Urothelium cell line (cell line): ENCODE measurements at regions not wholly inside any gene's neighbourhood (a gene's known extent, or its start where the extent isn't known, plus 50 kb on each side); places are given as distances from the start of the nearest gene placed in this dataset.
"Not testable (repeated sequence)": the region's sequence is repeated elsewhere in the genome, so short reads cannot be mapped to it uniquely, and the experiment has no call there.

Source experiments
- DNase-seq: peaks from one replicate; pipeline ENCODE4 v3.0.0; 2011; ENCODE audit warnings: low spot score, mixed read lengths
- FAIRE-seq: peaks from 2 replicates; lab custom pipeline; 2011; peaks lifted over from hg19 to GRCh38; lab: Jason Lieb, UNC

DNA sequence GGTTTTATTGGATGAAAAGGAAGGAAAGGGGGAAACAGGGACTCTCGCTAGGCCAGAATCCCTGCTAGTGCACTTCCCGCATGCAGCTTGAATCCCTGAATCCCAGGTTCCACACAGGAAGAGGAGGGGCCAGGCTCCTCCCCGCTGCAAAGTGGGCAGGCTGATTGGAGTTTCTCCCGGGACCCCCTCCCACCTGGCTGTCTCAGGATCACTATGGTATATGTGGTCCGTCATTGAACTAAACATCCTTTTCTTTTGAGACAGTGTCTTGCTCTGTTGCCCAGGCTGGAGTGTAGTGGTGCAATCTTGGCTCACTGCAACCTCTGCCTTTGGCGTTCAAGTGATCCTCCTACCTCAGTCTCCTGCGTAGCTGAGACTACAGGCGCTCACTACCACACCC, 70.7 kb downstream of the FAM50B start:
- FAIRE-seq (no peak), DNase-seq (no peak)

GRCh38 chr6:3920321-3920720, 71.1 kb downstream of the FAM50B start:
- DNase-seq (no peak), FAIRE-seq (no peak)

GRCh38 chr6:3921663-3922062, 72.5 kb downstream of the FAM50B start:
- FAIRE-seq = no peak

GRCh38 chr6:3922619-3923018, 73.4 kb downstream of the FAM50B start:
- not testable (repeated sequence) for FAIRE-seq, DNase-seq

More at GRCh38 chr6:3921663-3922062, 72.5 kb downstream of the FAM50B start:
- no peak for DNase-seq

DNA sequence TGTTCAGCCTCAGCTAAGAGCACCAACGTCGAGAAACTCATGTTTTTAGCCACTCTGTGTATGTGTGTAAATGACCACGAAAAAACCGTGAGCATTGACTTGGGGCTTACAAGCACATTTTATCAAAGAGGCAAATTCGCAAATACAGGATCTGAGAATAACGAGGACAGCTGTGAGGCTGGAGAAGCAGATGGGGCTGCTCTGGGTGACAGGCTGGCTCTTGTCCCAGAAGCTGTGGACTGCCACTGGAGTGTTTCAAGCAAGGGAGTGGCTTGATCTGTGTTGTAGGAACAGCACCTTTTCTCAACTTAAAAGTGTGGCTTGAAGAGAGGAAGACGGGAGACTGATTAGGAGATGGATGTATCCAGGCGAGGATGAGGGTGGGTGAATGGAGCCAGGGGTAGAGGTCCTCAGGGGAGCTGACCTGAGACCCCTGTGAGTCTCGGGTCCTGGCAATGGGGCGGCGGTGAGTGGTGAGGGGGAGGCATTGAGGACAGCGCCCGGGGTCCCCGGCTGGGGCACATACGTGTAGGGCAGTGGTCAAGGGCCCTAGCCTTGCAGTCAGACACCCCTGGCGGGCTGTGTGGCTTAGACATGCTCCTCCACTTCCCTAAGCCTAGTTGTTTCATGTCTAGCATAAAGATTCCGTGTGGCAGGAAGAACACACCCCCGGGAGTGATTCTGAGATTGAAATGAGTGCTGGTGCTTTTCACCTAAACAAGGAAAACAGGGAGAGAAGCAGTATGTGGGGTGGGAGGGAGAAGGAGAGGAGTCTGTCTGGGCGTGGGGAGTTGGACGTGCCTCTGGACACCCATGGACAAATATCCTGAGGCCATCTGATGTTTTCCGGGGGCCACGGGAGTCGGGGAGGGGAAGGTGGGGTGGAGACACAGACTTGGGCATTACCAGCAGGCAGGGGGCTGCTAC, 76.3 kb downstream of the FAM50B start:
- DNase-seq, FAIRE-seq: not testable (repeated sequence)

- DNase-seq (peak; percentile 25), FAIRE-seq (no peak)
Measured at GRCh38 chr6:3926150-3926482, 76.9 kb downstream of the FAM50B start.

DNA sequence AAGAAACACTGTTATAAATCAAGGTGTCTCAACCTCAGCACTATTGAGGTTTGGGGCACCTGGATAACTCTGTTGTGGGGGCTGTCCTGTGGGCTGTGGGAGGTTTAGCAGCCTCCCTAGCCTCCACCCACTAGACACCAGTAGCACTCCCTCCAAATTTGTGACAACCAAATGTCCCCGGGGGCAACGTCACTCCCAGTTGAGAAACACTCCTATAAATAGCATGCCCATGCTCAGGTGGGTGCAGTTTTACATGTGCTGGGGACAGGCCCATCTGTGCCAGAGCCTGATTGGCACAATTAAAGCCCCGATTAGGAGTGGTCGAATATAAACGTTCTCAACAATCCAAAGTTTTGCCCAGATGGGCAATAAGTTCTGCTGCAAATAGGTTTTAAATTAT, 78.9 kb downstream of the FAM50B start:
- DNase-seq (no peak), FAIRE-seq (no peak)

DNA sequence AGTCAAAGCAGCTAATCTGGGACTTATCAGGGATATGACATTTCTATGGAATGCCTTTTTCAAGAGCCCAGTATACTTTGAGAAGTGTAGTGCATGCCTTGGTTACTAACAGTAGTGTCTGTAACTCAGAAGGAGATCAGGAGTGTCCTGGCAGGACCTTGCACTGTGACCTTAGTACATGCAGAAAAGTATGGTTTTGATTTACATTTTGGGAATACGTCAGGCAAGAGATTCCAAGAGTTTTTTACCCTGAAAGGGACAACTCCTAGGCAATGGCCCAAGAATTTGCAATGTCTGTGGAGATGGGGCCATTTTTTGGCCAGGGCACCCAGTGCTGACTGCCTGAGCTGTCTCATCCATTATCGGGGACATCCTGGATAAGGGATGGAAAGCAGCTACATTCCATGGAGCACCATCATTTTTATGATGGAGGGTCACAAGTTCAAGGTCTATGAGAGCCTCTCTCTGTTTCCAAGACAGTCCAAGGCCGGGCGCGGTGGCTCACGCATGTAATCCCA, 80.2 kb downstream of the FAM50B start:
- FAIRE-seq (no peak), DNase-seq (no peak)

DNA sequence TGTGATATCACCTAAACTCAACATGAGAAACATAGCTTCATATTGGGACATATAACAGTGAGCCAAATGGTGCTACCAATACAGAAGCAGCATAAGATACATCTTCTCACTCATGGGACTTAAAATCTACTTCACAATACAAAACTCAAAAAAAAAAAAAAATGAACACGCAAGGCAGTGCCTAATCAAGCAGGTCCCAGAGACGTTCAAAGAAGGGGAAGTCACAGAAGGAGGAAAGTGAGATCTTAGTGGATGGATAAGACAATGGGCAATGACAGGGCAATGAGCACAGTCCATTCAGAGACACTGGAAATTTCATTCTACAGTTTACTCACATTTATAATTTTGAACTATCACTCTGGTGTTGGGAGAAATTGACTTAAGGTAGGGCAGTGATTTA, 88.3 kb downstream of the FAM50B start:
- no peak for DNase-seq
- no peak for FAIRE-seq

DNA sequence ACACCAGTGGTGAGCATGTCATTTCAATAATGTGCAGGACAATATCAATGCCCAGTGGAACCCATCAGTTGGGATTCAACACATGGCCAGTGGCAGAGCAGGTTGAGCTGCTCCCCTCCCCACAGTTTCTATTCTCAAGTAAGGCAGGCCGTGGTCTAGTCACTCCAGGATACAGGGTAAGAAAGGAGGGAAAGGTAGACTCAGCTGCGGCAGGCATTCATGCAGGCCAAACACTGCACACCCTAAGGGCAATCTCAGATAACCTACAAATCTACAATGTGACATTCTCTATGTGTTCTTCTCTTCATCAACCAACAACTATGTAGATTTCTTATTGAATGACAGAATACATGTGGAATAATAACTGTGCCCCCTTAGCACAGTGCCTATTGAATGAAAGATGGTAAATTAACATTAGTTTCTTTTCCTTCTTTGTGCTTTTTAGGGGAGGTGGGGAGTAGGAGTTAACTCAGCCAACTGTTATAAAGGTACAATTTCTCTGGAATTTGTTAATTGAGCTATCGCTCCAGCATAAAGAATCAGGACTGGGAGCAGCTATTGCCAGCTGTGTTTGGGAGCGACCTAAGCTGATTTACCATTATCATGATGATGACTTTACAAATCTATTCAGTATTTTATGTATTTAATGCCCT, 89.7 kb downstream of the FAM50B start:
- DNase-seq (no peak), FAIRE-seq (no peak)

GRCh38 chr6:3939368-3939958, 90.3 kb downstream of the FAM50B start:
- DNase-seq = no peak
- no peak for FAIRE-seq

DNA sequence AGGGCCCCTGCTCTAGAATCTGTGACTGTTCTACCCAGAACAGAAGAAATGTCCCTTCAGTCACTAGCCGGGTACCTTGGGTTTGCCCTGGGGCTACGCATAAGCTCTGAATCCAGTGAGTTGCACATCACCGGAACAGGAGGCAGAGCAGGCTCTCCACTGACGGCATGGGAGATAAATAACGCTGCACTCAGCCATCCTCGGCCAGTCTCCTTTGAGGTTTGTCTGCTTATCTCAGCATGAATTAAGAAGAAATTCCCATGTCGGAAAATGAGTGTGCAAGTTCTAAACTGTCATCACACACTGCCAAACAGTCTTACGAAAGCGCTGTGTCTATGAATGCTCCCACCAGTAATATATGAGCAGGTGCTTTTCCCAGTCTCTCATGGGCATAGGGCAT, 90.8 kb downstream of the FAM50B start:
- FAIRE-seq = no peak
- DNase-seq = no peak

GRCh38 chr6:3940703-3941102, 91.5 kb downstream of the FAM50B start:
- FAIRE-seq (no peak), DNase-seq (no peak)

DNA sequence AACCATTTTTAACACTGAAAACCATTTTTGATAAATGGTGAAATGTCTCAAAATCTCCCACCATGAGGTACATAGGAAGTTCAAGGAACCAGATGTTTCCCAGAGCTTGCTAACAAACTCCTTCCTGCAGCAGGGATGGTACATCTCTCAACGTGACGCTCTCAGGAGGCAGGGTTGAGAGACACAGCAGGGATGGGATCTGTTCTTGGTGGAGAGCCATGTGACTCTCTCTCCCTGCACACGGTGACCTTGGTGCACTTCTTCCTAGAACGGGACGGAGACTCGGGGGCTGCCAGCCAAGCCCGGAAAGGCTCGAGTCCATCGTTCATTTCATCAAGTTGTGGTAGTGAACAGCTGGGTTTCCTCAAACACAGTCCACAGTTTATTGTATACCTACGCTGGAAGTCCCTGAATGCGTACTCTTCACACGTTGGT, 94.2 kb downstream of the FAM50B start:
- DNase-seq (no peak), FAIRE-seq (no peak)

- FAIRE-seq (no peak), DNase-seq (no peak)
Measured at GRCh38 chr6:3944246-3944645, 95.1 kb downstream of the FAM50B start.

DNA sequence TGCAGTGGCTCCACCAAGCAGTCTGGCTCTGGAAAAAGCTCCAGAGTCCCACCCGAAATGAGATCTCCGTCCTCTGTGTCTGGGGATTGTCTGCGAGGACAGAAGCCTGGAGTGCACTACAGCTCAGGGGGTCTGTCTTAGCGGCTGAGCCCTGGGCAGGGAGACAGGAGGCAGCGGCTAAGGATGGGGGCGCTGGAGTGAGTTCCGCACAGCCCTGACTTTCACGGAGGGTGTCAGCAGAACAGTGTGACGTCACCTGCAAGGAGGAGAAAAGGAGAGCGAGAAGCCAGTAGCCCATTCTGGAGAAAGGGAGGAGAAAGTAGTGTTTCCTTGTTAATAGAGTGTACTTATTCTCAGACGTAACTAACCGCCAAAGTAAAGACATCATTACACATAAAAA, 97.6 kb downstream of the FAM50B start:
- FAIRE-seq = no peak
- no peak for DNase-seq

DNA sequence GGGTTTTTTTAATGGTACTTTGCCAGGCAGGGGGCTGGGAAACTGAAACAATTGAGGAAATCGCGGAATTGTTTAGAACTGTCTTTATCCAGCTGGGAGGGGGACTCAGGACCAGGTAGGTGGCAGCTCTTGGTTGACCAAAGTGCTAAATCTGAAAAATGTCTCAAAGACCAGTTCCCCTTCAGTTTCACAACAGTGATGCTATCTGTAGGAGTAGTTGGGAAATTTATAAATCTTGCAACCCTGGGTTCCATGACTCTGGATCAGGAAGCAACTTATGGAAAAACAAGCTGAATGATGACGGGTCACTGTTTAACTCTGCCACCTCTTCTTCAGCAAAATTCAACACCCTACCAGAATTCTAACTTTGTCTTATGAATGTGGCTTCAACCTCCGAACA, 99.7 kb downstream of the FAM50B start:
- no peak for FAIRE-seq

GRCh38 chr6:3949521-3949920, 100.3 kb downstream of the FAM50B start:
- no peak for FAIRE-seq
- DNase-seq = no peak

More for the DNA sequence above, 99.7 kb downstream of the FAM50B start:
- DNase-seq = no peak

- no peak for FAIRE-seq
- no peak for DNase-seq
Measured at GRCh38 chr6:3956054-3956453, 106.9 kb downstream of the FAM50B start.

DNA sequence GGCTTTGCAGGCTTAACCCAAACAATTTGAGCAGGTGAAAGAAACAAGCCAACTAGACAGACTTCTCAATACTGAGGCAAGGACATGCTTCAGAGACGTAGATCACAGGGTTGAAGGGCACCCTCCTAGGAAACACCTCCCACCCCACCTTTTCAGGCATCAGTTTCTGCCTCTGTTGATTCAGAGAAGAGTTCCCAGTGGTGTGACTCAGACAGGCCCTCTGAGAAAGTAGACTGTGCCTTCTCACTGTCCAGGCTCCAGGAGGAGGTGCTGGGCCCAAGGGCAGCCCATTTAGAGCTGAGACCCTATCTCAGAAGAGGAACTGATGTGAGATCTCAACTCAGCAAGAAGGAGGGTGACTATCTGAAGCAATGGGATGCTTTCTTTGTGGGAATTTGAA, 108.1 kb downstream of the FAM50B start:
- no peak for DNase-seq
- FAIRE-seq = no peak

GRCh38 chr6:3958255-3958654, 109.1 kb downstream of the FAM50B start:
- FAIRE-seq (no peak), DNase-seq (no peak)

DNA sequence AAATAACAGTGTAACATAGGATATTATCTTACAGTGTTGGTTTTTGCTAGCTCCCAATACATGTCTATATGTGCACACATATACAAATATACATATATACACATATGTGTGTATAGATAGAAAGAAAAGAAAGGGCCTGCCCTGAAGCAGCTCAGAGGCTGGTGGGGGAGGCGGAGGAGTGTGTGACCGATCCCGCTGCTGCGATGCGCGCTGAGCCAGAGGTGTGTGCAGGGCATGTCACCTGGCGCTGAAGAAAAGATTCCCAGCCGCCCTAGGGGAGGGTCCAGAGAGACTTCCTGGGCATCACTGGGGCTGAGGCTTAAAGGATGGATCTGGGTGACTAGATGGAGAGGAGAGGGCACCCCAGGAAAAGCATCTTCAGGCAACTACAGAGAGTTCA, 110.2 kb downstream of the FAM50B start:
- FAIRE-seq = no peak

More for the DNA sequence above, 110.2 kb downstream of the FAM50B start:
- DNase-seq = no peak
